H1 (cell line): ENCODE measurements at regions not wholly inside any gene's neighbourhood (a gene's known extent, or its start where the extent isn't known, plus 50 kb on each side); places are given as distances from the start of the nearest gene placed in this dataset.

Experiments used
- CTCF ChIA-PET: fragments of 300-600 bp; sonication (Branson Sonifier 250); formaldehyde crosslinking; loops from one replicate; lab custom pipeline; 2021; ENCODE audit not compliant: partially characterized antibody; lab: Charles Lee
- POLR2A ChIA-PET: fragments of 300-600 bp; sonication (Branson Sonifier 250); formaldehyde crosslinking; loops from one replicate; lab custom pipeline; 2021; ENCODE audit warnings: inconsistent platforms; ENCODE audit not compliant: partially characterized antibody; lab: Charles Lee
- DNase-seq, 2 experiments: peaks; one replicate each; pipeline versions ENCODE4 v3.0.0 to v3.0.0-alpha.2; 2010 to 2022; ENCODE audit warnings: low spot score in 2 of 2, low read depth in 1 of 2, mixed read lengths in 1 of 2
- FAIRE-seq: peaks from 2 replicates; lab custom pipeline; 2011; peaks lifted over from hg19 to GRCh38; lab: Jason Lieb, UNC
- H2AFZ ChIP-seq: 2 replicates; pipeline ENCODE4 v1.8.1; 2012; ENCODE audit warnings: low read length, inconsistent platforms
- H2AK5ac ChIP-seq: 2 replicates; pipeline ENCODE4 v1.6.1; 2013; ENCODE audit warnings: low read depth, low read length
- H2BK120ac ChIP-seq: replicated peaks from 2 replicates; pipeline ENCODE3; 2013; ENCODE audit warnings: low read depth, low read length, inconsistent platforms
- H2BK12ac ChIP-seq: 2 replicates; pipeline ENCODE4 v1.6.1; 2013; ENCODE audit warnings: low read depth, low read length
- H2BK15ac ChIP-seq: 2 replicates; pipeline ENCODE4 v1.6.1; 2013; ENCODE audit warnings: low read length
- H2BK20ac ChIP-seq: 2 replicates; pipeline ENCODE4 v1.6.1; 2013; ENCODE audit warnings: low read length
- H2BK5ac ChIP-seq: 2 replicates; pipeline ENCODE4 v1.6.1; 2013; ENCODE audit warnings: low read depth, low read length
- H3K14ac ChIP-seq: 2 replicates; pipeline ENCODE4 v1.6.1; 2013; ENCODE audit warnings: inconsistent platforms; ENCODE audit not compliant: insufficient read length
- H3K18ac ChIP-seq: 2 replicates; pipeline ENCODE4 v1.6.1; 2013; ENCODE audit warnings: low read length; ENCODE audit errors: extremely low read depth
- H3K23ac ChIP-seq: 2 replicates; pipeline ENCODE4 v1.6.1; 2013; ENCODE audit warnings: inconsistent platforms; ENCODE audit not compliant: insufficient read length
- H3K23me2 ChIP-seq: 2 replicates; pipeline ENCODE4 v1.6.1; 2013; ENCODE audit warnings: low read depth, low read length
- H3K27ac ChIP-seq: 2 replicates; pipeline ENCODE4 v1.6.1; 2011; ENCODE audit warnings: low read depth, low read length, inconsistent platforms
- H3K27me3 ChIP-seq, 4 experiments: replicated peaks in 1 of 4; 1 replicate in 1 of 4; 2 replicates in 3 of 4; pipeline versions ENCODE4 v1.6.1 to v1.8.1; 2011 to 2013; ENCODE audit warnings: low read length in 3 of 4, mild to moderate bottlenecking in 3 of 4, inconsistent platforms in 2 of 4, mixed read lengths in 2 of 4, moderate library complexity in 1 of 4; ENCODE audit not compliant: control insufficient read depth in 3 of 4, insufficient read depth in 3 of 4; ENCODE audit errors: extremely low read depth in 1 of 4
- H3K36me3 ChIP-seq, 4 experiments: 2 replicates each; pipeline versions ENCODE4 v1.6.1 to v1.8.1; 2011 to 2013; ENCODE audit warnings: mild to moderate bottlenecking in 4 of 4, low read length in 3 of 4, moderate library complexity in 2 of 4, control low read depth in 1 of 4, inconsistent platforms in 1 of 4; ENCODE audit not compliant: insufficient read depth in 4 of 4, control insufficient read depth in 2 of 4
- H3K4ac ChIP-seq: replicated peaks from 2 replicates; pipeline ENCODE3; 2013; ENCODE audit warnings: low read length, low read depth, mixed read lengths, inconsistent platforms; ENCODE audit not compliant: insufficient read length
- H3K4me1 ChIP-seq, 4 experiments: replicated peaks in 1 of 4; 1 replicate in 1 of 4; 2 replicates in 3 of 4; pipeline versions ENCODE4 v1.6.1 to v1.8.1; 2011 to 2013; ENCODE audit warnings: low read length in 3 of 4, inconsistent platforms in 2 of 4, mixed read lengths in 1 of 4; ENCODE audit not compliant: insufficient read depth in 4 of 4, control insufficient read depth in 3 of 4
- H3K4me2 ChIP-seq, 2 experiments: 2 replicates each; pipeline versions ENCODE4 v1.6.1 to v1.8.1; 2011 to 2013; ENCODE audit warnings: low read depth in 2 of 2, low read length in 2 of 2, control low read depth in 1 of 2, inconsistent platforms in 1 of 2, mild to moderate bottlenecking in 1 of 2; ENCODE audit not compliant: insufficient read depth in 1 of 2
- H3K4me3 ChIP-seq, 4 experiments: fragments of 200-600, 300-600 bp in 1 of 4; sonication (generic), shearing (Covaris generic), sonication (Bioruptor Twin) in 1 of 4; 2 replicates each; pipeline versions ENCODE4 v1.5.1 to v1.8.1; 2011 to 2016; ENCODE audit warnings: low read length in 4 of 4, low read depth in 3 of 4, control low read depth in 2 of 4, inconsistent platforms in 2 of 4, mild to moderate bottlenecking in 2 of 4, mixed read lengths in 1 of 4, moderate library complexity in 1 of 4; ENCODE audit not compliant: insufficient read depth in 2 of 4; ENCODE audit errors: extremely low read depth in 1 of 4
- H3K56ac ChIP-seq: replicated peaks from 2 replicates; pipeline ENCODE3; 2013; ENCODE audit warnings: low read depth, mild to moderate bottlenecking, mixed read lengths, low read length, inconsistent platforms; ENCODE audit not compliant: insufficient read length
- H3K79me1 ChIP-seq: 2 replicates; pipeline ENCODE4 v1.6.1; 2013; ENCODE audit warnings: low read depth, low read length, control low read depth
- H3K79me2 ChIP-seq, 2 experiments: 2 replicates each; pipeline versions ENCODE4 v1.6.1 to v1.8.1; 2012 to 2013; ENCODE audit warnings: low read length in 2 of 2, mild to moderate bottlenecking in 2 of 2, inconsistent platforms in 1 of 2; ENCODE audit not compliant: insufficient read depth in 2 of 2, control insufficient read depth in 1 of 2
- H3K9ac ChIP-seq, 4 experiments: replicated peaks in 1 of 4; 1 replicate in 1 of 4; 2 replicates in 3 of 4; pipeline versions ENCODE4 v1.6.1 to v1.8.1; 2011 to 2013; ENCODE audit warnings: low read depth in 3 of 4, low read length in 3 of 4, control low read depth in 2 of 4, mild to moderate bottlenecking in 2 of 4, moderate library complexity in 2 of 4, inconsistent platforms in 1 of 4; ENCODE audit errors: extremely low read depth in 1 of 4
- H3K9me3 ChIP-seq, 2 experiments: 2 replicates each; pipeline versions ENCODE4 v1.6.1 to v1.8.1; 2012 to 2013; ENCODE audit warnings: mild to moderate bottlenecking in 2 of 2, moderate library complexity in 2 of 2, control low read depth in 1 of 2, inconsistent platforms in 1 of 2, low read depth in 1 of 2, low read length in 1 of 2, mixed read lengths in 1 of 2; ENCODE audit not compliant: insufficient read depth in 2 of 2
- H4K20me1 ChIP-seq, 2 experiments: replicated peaks in 1 of 2; 2 replicates each; pipeline versions ENCODE3 to v1.8.1; 2011 to 2013; ENCODE audit warnings: inconsistent platforms in 2 of 2, low read length in 2 of 2, mild to moderate bottlenecking in 1 of 2; ENCODE audit not compliant: insufficient read depth in 2 of 2, control insufficient read depth in 1 of 2
- H4K5ac ChIP-seq: 2 replicates; pipeline ENCODE4 v1.6.1; 2013; ENCODE audit warnings: low read length, low read depth, mixed read lengths, inconsistent platforms; ENCODE audit not compliant: insufficient read length
- H4K8ac ChIP-seq: 2 replicates; pipeline ENCODE4 v1.8.0; 2013; ENCODE audit warnings: mild to moderate bottlenecking, moderate library complexity, low read length, inconsistent platforms; ENCODE audit not compliant: insufficient read depth; ENCODE audit errors: extremely low read depth
- H4K91ac ChIP-seq: replicated peaks from 2 replicates; pipeline ENCODE3; 2013; ENCODE audit warnings: low read length, mixed read lengths, inconsistent platforms; ENCODE audit not compliant: insufficient read length
- TBP ChIP-seq: IDR thresholded peaks from 2 replicates; pipeline ENCODE4 v1.6.1; 2011; ENCODE audit warnings: low read depth, low read length, improper control_type of control experiment
- WGBS, 2 experiments: shearing (Covaris generic) in 1 of 2; methylation state at CpG; one replicate each; pipeline versions ENCODE4 v1.1.6 to v1.1.7; 2013 to 2015; ENCODE audit warnings: low lambda C conversion rate in 2 of 2, mixed read lengths in 2 of 2, inconsistent platforms in 1 of 2, low coverage in 1 of 2, missing lambda C conversion rate in 1 of 2; ENCODE audit not compliant: insufficient replicate concordance in 2 of 2, insufficient coverage in 1 of 2, insufficient read length in 1 of 2; ENCODE audit errors: extremely low coverage in 1 of 2, missing lambda C conversion rate in 1 of 2; 5-methylcytosine and 5-hydroxymethylcytosine counted together

- Histone ChIP-seq H3K4me2 (no peak overlapping the region), H3K56ac (no peak overlapping the region), H3K4me3 (no peak overlapping the region), H4K5ac (no peak overlapping the region), H3K4me1 (no peaks in the 10 kb centered on the region; a peak in 1 of 7 replicates), H3K9ac (no peak overlapping the region), H4K8ac (peak overlapping the region; percentile 75; the same call in 1 of the 2 replicates), H4K91ac (no peak overlapping the region), H3K14ac (no peak overlapping the region), H3K79me1 (no peaks in the 10 kb centered on the region), H2BK5ac (no peak overlapping the region), H3K23ac (no peak overlapping the region), H3K23me2 (no peaks in the 10 kb centered on the region), H2BK20ac (no peak overlapping the region), H3K9me3 (no peaks in the 10 kb centered on the region), H3K36me3 (no peaks in the 10 kb centered on the region), H3K4ac (no peak overlapping the region), H2AK5ac (no peak overlapping the region), H3K79me2 (no peaks in the 10 kb centered on the region), H3K27me3 (no peaks in the 10 kb centered on the region), H4K20me1 (no peaks in the 10 kb centered on the region), H2BK120ac (no peak overlapping the region), H2AFZ (no peak overlapping the region), H2BK15ac (no peak overlapping the region), H2BK12ac (no peak overlapping the region), H3K27ac (no peak overlapping the region), H3K18ac (no peak overlapping the region)
- ChIA-PET POLR2A (no interaction called here), CTCF (interaction anchor here (0.5 to 1.7 kb wide), 6 partner anchors 13 to 782 kb away, joined by 3 to 4 read pairs (median 3); no protein-coding TSS in a partner anchor)
- WGBS, 2 experiments: 85% methylated on average over 6 of the region's 6 CpGs; no CpG with 5 or more reads in 1 of the 2 experiments
- FAIRE-seq (no peak), DNase-seq (no peak)
- no peak for TF ChIP-seq TBP
These were observed 234.0 kb upstream of the RREB1 start for GRCh38 chr6:6873778-6874177.
